ENCODE measurements at regions not wholly inside any gene's neighbourhood (a gene's known extent, or its start where the extent isn't known, plus 50 kb on each side); places are given as distances from the start of the nearest gene placed in this dataset.

DNA sequence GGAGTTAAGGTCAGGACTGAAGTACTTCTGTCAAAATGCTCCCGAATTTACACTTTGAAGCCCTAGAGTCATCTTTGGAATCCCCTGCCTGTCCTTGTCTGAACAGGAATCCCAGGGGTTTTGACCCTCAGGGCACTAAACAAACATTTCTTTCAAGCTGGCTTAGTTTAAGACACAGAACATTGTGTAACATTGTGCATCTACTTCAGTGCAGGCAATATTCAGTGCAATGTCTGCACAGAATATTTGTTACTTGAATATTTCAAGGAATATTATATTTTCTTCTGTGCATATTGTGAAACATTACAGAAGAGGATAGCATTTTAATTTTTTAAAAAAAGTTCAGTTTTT is 763.4 kb downstream of the PCDH18 start:
- Mint-ChIP-seq H3K4me3 (no peak overlapping the region), H3K4me1 (peaks cover 16% of the 10 kb centered on the region), H3K36me3 (ENCODE audit: low read depth) (no peaks in the 10 kb centered on the region), H3K27ac (ENCODE audit: unreplicated experiment) (no peak overlapping the region), H3K9me3 (no peaks in the 10 kb centered on the region), H3K27me3 (ENCODE audit: low read depth) (no peaks in the 10 kb centered on the region)
- TF ChIP-seq, protein P1, sequence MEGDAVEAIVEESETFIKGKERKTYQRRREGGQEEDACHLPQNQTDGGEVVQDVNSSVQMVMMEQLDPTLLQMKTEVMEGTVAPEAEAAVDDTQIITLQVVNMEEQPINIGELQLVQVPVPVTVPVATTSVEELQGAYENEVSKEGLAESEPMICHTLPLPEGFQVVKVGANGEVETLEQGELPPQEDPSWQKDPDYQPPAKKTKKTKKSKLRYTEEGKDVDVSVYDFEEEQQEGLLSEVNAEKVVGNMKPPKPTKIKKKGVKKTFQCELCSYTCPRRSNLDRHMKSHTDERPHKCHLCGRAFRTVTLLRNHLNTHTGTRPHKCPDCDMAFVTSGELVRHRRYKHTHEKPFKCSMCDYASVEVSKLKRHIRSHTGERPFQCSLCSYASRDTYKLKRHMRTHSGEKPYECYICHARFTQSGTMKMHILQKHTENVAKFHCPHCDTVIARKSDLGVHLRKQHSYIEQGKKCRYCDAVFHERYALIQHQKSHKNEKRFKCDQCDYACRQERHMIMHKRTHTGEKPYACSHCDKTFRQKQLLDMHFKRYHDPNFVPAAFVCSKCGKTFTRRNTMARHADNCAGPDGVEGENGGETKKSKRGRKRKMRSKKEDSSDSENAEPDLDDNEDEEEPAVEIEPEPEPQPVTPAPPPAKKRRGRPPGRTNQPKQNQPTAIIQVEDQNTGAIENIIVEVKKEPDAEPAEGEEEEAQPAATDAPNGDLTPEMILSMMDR (conservative IDR thresholded peaks at IDR 0.05) = no peak
- no peak for DNase-seq (ENCODE audit: low read depth, low spot score)

GRCh38 chr4:136768213-136768924 is 763.9 kb downstream of the PCDH18 start:
- Mint-ChIP-seq H3K4me1 (peaks cover 16% of the 10 kb centered on the region), H3K4me3 (no peak overlapping the region), H3K27me3 (ENCODE audit: low read depth) (no peaks in the 10 kb centered on the region), H3K27ac (ENCODE audit: unreplicated experiment) (no peak overlapping the region), H3K36me3 (ENCODE audit: low read depth) (no peaks in the 10 kb centered on the region), H3K9me3 (no peaks in the 10 kb centered on the region)
- TF ChIP-seq, protein P1 (conservative IDR thresholded peaks at IDR 0.05) = no peak
- DNase-seq (ENCODE audit: low read depth, low spot score) = no peak

GRCh38 chr4:136763919-136764318 is 768.4 kb downstream of the PCDH18 start:
- Mint-ChIP-seq H3K27me3 (ENCODE audit: low read depth) (no peaks in the 10 kb centered on the region), H3K27ac (ENCODE audit: unreplicated experiment) (no peak overlapping the region)

GRCh38 chr4:136755531-136755916 is 776.8 kb downstream of the PCDH18 start:
- no peak overlapping the region for H3K4me3 Mint-ChIP-seq
- no peaks in the 10 kb centered on the region for H3K9me3 Mint-ChIP-seq
- TF ChIP-seq, protein P1 (conservative IDR thresholded peaks at IDR 0.05) = no peak
- no peak for DNase-seq (ENCODE audit: low read depth, low spot score)
- H3K27ac Mint-ChIP-seq (ENCODE audit: unreplicated experiment) = no peak overlapping the region
- H3K36me3 Mint-ChIP-seq (ENCODE audit: low read depth) = no peaks in the 10 kb centered on the region
- H3K27me3 Mint-ChIP-seq (ENCODE audit: low read depth) = no peaks in the 10 kb centered on the region
- H3K4me1 Mint-ChIP-seq = no peaks in the 10 kb centered on the region

More at GRCh38 chr4:136763919-136764318, 768.4 kb downstream of the PCDH18 start:
- DNase-seq (ENCODE audit: low read depth, low spot score) = no peak
- Mint-ChIP-seq H3K9me3 (no peaks in the 10 kb centered on the region), H3K36me3 (ENCODE audit: low read depth) (no peaks in the 10 kb centered on the region), H3K4me1 (peaks cover 14% of the 10 kb centered on the region), H3K4me3 (no peak overlapping the region)
- TF ChIP-seq, protein P1 (conservative IDR thresholded peaks at IDR 0.05) = no peak

DNA sequence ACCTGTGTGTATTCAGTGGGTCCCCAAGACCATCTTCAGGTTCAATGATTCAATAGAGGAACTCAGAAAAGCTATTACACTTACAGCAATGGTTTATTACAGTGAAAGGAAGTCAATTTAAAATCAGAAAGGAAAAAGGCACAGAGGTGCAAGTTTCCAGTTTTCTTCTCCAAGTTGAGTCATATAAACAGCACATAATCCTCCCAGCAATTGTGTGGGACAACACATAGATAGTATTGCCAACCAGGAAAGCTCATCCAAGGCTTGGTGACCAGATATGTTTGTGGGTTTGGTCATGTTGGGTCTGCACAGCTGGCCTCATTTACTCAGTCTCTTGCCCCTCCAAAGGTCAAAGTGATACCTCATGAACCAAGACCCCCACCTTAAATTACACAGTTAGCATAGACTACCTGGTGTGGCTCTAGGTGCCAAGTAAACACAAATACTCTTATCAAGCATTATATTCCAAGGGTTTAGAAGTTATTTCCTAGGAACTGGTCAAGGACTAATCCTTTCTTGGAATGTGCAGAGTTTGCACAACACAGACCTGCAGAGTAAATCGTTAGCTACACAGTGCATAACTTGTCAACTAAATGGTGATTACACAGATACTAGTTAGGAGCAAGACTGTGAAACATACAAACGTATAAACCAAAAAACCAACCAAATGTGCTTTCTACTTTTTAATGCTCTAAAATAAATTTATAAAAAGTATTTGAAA is 777.3 kb downstream of the PCDH18 start:
- Mint-ChIP-seq H3K36me3 (ENCODE audit: low read depth) (no peaks in the 10 kb centered on the region), H3K27me3 (ENCODE audit: low read depth) (no peaks in the 10 kb centered on the region), H3K9me3 (peaks cover 4% of the 10 kb centered on the region), H3K27ac (ENCODE audit: unreplicated experiment) (no peak overlapping the region), H3K4me3 (no peak overlapping the region), H3K4me1 (no peaks in the 10 kb centered on the region)
- no peak for DNase-seq (ENCODE audit: low read depth, low spot score)
- TF ChIP-seq, protein P1 (conservative IDR thresholded peaks at IDR 0.05) = no peak
